CD4-positive, CD25-positive, alpha-beta regulatory T cell (primary cell): ENCODE measurements at regions not wholly inside any gene's neighbourhood (a gene's known extent, or its start where the extent isn't known, plus 50 kb on each side); places are given as distances from the start of the nearest gene placed in this dataset.

Source experiments
- ATAC-seq, 2 donors: fragments of 150-1000 bp; cut with Tn5 transposase; one replicate each; pipeline ENCODE4 v1.10.0; 2021; ENCODE audit warnings: low read depth in 2 of 2, moderate number of reproducible peaks in 2 of 2, moderate library complexity in 1 of 2
- DNase-seq, 3 donors: peaks; one replicate each; pipeline versions ENCODE4 v3.0.0 to v3.0.0-alpha.2; 2012 to 2022; ENCODE audit warnings: mixed read lengths in 1 of 3
- H3K27ac ChIP-seq: one replicate; pipeline ENCODE4 v1.7.0; 2013; ENCODE audit warnings: mild to moderate bottlenecking, low read length; ENCODE audit not compliant: insufficient read depth, poor library complexity, severe bottlenecking
- H3K27me3 ChIP-seq: one replicate; pipeline ENCODE4 v1.7.0; 2013; ENCODE audit warnings: low read length; ENCODE audit not compliant: control insufficient read depth, insufficient read depth
- H3K36me3 ChIP-seq: one replicate; pipeline ENCODE4 v1.7.0; 2013; ENCODE audit warnings: mild to moderate bottlenecking, low read length, moderate library complexity; ENCODE audit not compliant: control insufficient read depth, insufficient read depth
- H3K4me1 ChIP-seq: 2 replicates; pipeline ENCODE4 v1.7.0; 2013; ENCODE audit warnings: mild to moderate bottlenecking, low read length; ENCODE audit not compliant: insufficient read depth, control insufficient read depth, poor library complexity, severe bottlenecking
- H3K4me3 ChIP-seq: one replicate; pipeline ENCODE4 v1.7.0; 2013; ENCODE audit warnings: low read depth, mild to moderate bottlenecking, low read length, moderate library complexity
- H3K9me3 ChIP-seq, 2 experiments: 1 replicate in 1 of 2; 2 replicates in 1 of 2; pipeline ENCODE4 v1.7.0; 2013; ENCODE audit warnings: low read length in 2 of 2, mild to moderate bottlenecking in 1 of 2, moderate library complexity in 1 of 2; ENCODE audit not compliant: control insufficient read depth in 2 of 2
- H3K27ac Mint-ChIP-seq, 3 donors: one replicate each; pipeline ENCODE4 v1.8.0; 2020 to 2022; ENCODE audit warnings: mild to moderate bottlenecking in 3 of 3, mixed read lengths in 3 of 3, moderate library complexity in 2 of 3
- H3K27me3 Mint-ChIP-seq: one replicate; pipeline ENCODE4 v1.8.0; 2022; ENCODE audit warnings: mild to moderate bottlenecking, mixed read lengths
- H3K36me3 Mint-ChIP-seq: one replicate; pipeline ENCODE4 v1.8.0; 2020; ENCODE audit warnings: mixed read lengths
- H3K4me1 Mint-ChIP-seq, 4 donors: one replicate each; pipeline ENCODE4 v1.8.0; 2020 to 2022; ENCODE audit warnings: mixed read lengths in 4 of 4, mild to moderate bottlenecking in 1 of 4
- H3K4me3 Mint-ChIP-seq, 4 donors: one replicate each; pipeline ENCODE4 v1.8.0; 2020 to 2022; ENCODE audit warnings: mild to moderate bottlenecking in 4 of 4, mixed read lengths in 4 of 4, moderate library complexity in 3 of 4
- H3K9me3 Mint-ChIP-seq, 7 donors: one replicate each; pipeline ENCODE4 v1.8.0; 2020 to 2022; ENCODE audit warnings: mixed read lengths in 7 of 7, mild to moderate bottlenecking in 3 of 7, moderate library complexity in 2 of 7

DNA sequence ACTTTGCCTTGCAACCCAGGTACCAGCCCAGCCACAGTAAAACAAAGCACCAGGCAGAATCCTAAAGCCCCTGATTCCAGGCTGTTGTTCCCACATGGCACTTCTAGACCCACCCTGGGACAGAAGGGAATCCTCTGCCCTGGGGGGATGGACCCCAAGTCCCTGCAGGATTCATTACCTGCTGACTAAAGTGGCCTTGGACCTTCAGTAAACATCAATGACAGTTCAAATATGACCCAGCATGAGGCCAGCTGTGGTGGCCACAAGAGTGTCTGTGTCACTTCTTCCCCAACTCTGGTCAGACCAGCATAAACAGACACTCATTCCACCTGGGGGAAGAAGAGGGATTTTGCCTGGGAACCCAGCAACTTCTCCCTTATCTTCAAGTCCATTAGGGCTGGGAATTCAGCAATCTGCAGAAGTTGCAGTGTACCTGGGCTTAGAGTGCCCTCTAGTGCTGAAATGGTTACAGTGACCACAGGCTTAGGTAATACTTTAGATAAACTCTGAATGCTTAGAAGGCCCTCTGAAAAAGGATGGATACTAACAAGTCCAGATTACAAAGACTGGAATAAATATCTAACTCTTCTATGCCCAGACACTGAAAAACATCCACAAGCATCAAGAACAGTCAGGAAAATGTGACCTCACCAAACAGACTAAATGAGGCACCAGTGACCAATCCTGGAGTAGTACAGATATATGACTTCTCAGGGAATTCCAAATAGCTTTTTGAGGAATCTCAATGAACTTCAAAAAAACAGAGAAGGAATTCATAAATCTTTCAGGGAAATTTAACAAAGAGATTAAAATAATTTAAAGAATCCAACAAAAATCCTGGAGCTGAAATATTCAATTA is 108.5 kb upstream of the TMEM168 start:
- peak in 2 of 3 donors; percentile 39 to 64 for DNase-seq
- H3K4me3 Mint-ChIP-seq = no peak overlapping the region
- peaks cover 4 to 22% (median 15%) of the 10 kb centered on the region in 4 donors for H3K4me1 Mint-ChIP-seq
- peaks cover 16% of the 10 kb centered on the region for H3K36me3 ChIP-seq
- peak in 1 of 2 donors; percentile 53 for ATAC-seq
- H3K27ac Mint-ChIP-seq = no peak overlapping the region
- no peaks in the 10 kb centered on the region for H3K27me3 ChIP-seq
- no peak overlapping the region for H3K27ac ChIP-seq
- H3K4me3 ChIP-seq = no peak overlapping the region
- H3K36me3 Mint-ChIP-seq = peaks cover 28% of the 10 kb centered on the region
- no peaks in the 10 kb centered on the region for H3K4me1 ChIP-seq
- peaks cover 0 to 7% (median 2%) of the 10 kb centered on the region in 7 donors for H3K9me3 Mint-ChIP-seq
- peaks cover 4% of the 10 kb centered on the region for H3K27me3 Mint-ChIP-seq
- no peaks in the 10 kb centered on the region for H3K9me3 ChIP-seq

DNA sequence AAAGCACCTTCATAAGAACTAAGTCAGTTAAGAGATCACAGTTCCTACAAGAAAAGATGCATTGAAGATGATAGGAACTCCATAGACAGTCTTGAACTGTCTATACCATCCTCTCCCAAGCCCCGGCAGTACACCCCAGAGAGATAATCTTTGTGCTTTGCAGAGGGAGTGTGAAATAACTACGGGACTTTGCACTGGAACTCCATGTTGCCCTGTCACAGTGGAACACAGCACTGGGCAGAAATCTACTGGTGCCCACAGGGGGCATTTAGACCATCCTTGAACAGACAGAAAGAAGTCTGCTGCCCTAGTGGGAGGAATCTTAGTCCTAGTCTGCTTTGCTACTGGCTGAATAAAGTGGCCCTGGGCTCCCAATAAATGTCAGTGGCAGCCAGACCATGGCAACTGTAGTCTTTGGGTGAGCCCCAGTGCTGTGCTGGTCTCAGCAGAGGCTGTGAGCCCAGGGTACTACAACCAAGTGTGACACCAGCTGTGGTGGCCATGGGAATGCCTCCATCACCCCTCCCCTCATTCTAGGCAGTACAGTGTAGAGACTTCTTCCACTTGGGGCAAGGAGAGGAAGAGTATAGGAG is 107.7 kb upstream of the TMEM168 start:
- peaks cover 4% of the 10 kb centered on the region for H3K27me3 Mint-ChIP-seq
- H3K36me3 Mint-ChIP-seq = peaks cover 34% of the 10 kb centered on the region
- DNase-seq (no peak), ATAC-seq (no peak)
- H3K9me3 Mint-ChIP-seq = peaks cover 0 to 6% (median 2%) of the 10 kb centered on the region in 7 donors
- Histone ChIP-seq H3K9me3 (no peaks in the 10 kb centered on the region), H3K27ac (no peak overlapping the region), H3K4me3 (no peak overlapping the region), H3K4me1 (no peaks in the 10 kb centered on the region), H3K27me3 (no peaks in the 10 kb centered on the region), H3K36me3 (peaks cover 23% of the 10 kb centered on the region)
- H3K4me1 Mint-ChIP-seq = peaks cover 4 to 22% (median 15%) of the 10 kb centered on the region in 4 donors
- no peak overlapping the region for H3K27ac Mint-ChIP-seq
- no peak overlapping the region for H3K4me3 Mint-ChIP-seq

GRCh38 chr7:112896026-112896601 is 105.9 kb upstream of the TMEM168 start:
- Mint-ChIP-seq H3K27ac (no peak overlapping the region), H3K4me1 (peaks cover 9 to 23% (median 12%) of the 10 kb centered on the region in 4 donors), H3K36me3 (peaks cover 36% of the 10 kb centered on the region), H3K9me3 (peaks cover 0 to 6% (median 0%) of the 10 kb centered on the region in 7 donors), H3K4me3 (no peak overlapping the region), H3K27me3 (peaks cover 4% of the 10 kb centered on the region)
- ATAC-seq (no peak), DNase-seq (no peak)
- H3K9me3 ChIP-seq = no peaks in the 10 kb centered on the region
- H3K4me3 ChIP-seq = no peak overlapping the region
- H3K27me3 ChIP-seq = no peaks in the 10 kb centered on the region
- no peaks in the 10 kb centered on the region for H3K4me1 ChIP-seq
- H3K36me3 ChIP-seq = peaks cover 26% of the 10 kb centered on the region
- H3K27ac ChIP-seq = no peak overlapping the region

- ATAC-seq = no peak
- H3K27ac Mint-ChIP-seq = peak overlapping the region in 1 of 3 donors; percentile 49
Observed at GRCh38 chr7:112892263-112892662, 102.1 kb upstream of the TMEM168 start.

GRCh38 chr7:112891698-112892097 is 101.5 kb upstream of the TMEM168 start:
- Histone ChIP-seq H3K27me3 (no peaks in the 10 kb centered on the region), H3K4me3 (no peak overlapping the region), H3K4me1 (no peaks in the 10 kb centered on the region), H3K36me3 (peaks cover 26% of the 10 kb centered on the region), H3K9me3 (no peaks in the 10 kb centered on the region), H3K27ac (no peak overlapping the region)
- Mint-ChIP-seq H3K4me1 (peaks cover 10 to 29% (median 19%) of the 10 kb centered on the region in 4 donors), H3K4me3 (no peak overlapping the region), H3K27ac (no peak overlapping the region), H3K36me3 (peaks cover 30% of the 10 kb centered on the region), H3K27me3 (no peaks in the 10 kb centered on the region), H3K9me3 (peaks cover 0 to 2% (median 0%) of the 10 kb centered on the region in 7 donors)
- DNase-seq (no peak), ATAC-seq (no peak)

More at GRCh38 chr7:112892263-112892662, 102.1 kb upstream of the TMEM168 start:
- DNase-seq = no peak
- Histone ChIP-seq H3K36me3 (peaks cover 26% of the 10 kb centered on the region), H3K4me1 (no peaks in the 10 kb centered on the region), H3K27me3 (no peaks in the 10 kb centered on the region), H3K9me3 (no peaks in the 10 kb centered on the region), H3K27ac (no peak overlapping the region), H3K4me3 (no peak overlapping the region)
- Mint-ChIP-seq H3K4me1 (peaks cover 12 to 28% (median 21%) of the 10 kb centered on the region in 4 donors), H3K9me3 (peaks cover 0 to 3% (median 0%) of the 10 kb centered on the region in 7 donors), H3K36me3 (peaks cover 30% of the 10 kb centered on the region), H3K27me3 (no peaks in the 10 kb centered on the region), H3K4me3 (no peak overlapping the region)

- H3K27me3 ChIP-seq = no peaks in the 10 kb centered on the region
- H3K27ac ChIP-seq = no peak overlapping the region
- no peaks in the 10 kb centered on the region for H3K4me1 ChIP-seq
- Mint-ChIP-seq H3K4me1 (peaks cover 15 to 40% (median 22%) of the 10 kb centered on the region in 4 donors), H3K36me3 (peaks cover 39% of the 10 kb centered on the region), H3K27me3 (no peaks in the 10 kb centered on the region), H3K4me3 (no peak overlapping the region), H3K27ac (no peak overlapping the region), H3K9me3 (peaks cover 0 to 5% (median 0%) of the 10 kb centered on the region in 7 donors)
- ATAC-seq = no peak
- H3K9me3 ChIP-seq = no peaks in the 10 kb centered on the region
- H3K36me3 ChIP-seq = peaks cover 23% of the 10 kb centered on the region
- DNase-seq = no peak
- no peak overlapping the region for H3K4me3 ChIP-seq
Observed at GRCh38 chr7:112889834-112890438, 99.7 kb upstream of the TMEM168 start.

DNA sequence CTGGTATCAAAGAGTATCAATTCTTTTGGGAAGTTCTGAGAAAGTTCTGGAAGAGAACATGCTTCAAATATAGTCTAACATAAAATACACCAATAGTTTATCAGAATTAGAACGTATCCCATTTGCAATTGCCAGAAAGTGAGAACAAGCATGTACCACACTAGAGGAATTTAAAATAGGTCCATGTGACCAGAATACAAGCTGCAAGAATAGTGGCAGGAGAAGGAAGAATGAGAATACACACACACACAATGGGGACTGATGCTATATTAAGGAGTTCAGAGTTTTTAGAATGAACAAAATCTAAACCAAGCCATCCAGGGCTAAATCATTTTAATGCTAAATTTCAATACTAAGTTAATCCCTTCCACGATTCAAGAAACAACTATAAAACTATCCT is 99.1 kb upstream of the TMEM168 start:
- Histone ChIP-seq H3K4me1 (no peaks in the 10 kb centered on the region), H3K27ac (no peak overlapping the region), H3K36me3 (peaks cover 16% of the 10 kb centered on the region), H3K4me3 (no peak overlapping the region), H3K9me3 (no peaks in the 10 kb centered on the region), H3K27me3 (no peaks in the 10 kb centered on the region)
- H3K4me1 Mint-ChIP-seq = peaks cover 15 to 38% (median 22%) of the 10 kb centered on the region in 4 donors
- no peaks in the 10 kb centered on the region for H3K27me3 Mint-ChIP-seq
- DNase-seq = no peak
- H3K9me3 Mint-ChIP-seq = peaks cover 0 to 5% (median 0%) of the 10 kb centered on the region in 7 donors
- no peak overlapping the region for H3K27ac Mint-ChIP-seq
- H3K4me3 Mint-ChIP-seq = no peak overlapping the region
- no peak for ATAC-seq
- peaks cover 35% of the 10 kb centered on the region for H3K36me3 Mint-ChIP-seq
